GM18499 (cell line): ENCODE measurements at regions not wholly inside any gene's neighbourhood (a gene's known extent, or its start where the extent isn't known, plus 50 kb on each side); places are given as distances from the start of the nearest gene placed in this dataset.

Experiments
- ATAC-seq: cut with Tn5 transposase; IDR thresholded peaks from one replicate; pipeline ENCODE4 v1.9.1; 2021; ENCODE audit warnings: moderate number of reproducible peaks; ENCODE audit not compliant: insufficient read depth, unreplicated experiment

DNA sequence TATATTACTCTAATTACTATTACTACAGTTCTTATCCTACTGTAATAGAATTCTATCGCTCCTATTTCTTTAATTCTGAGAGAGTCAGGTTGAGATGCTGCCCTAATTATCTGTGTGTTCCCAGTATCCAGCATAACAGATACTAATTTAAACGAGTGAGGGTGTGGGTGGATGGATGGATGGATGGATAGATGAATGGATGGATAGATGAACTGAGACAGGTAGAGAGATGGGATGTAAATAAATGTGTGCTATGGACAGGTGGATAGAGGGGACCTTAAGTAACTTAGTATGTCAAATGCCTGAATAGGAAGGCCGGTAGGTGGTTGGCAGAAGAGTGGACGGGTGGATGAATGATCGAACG lies 143.6 kb upstream of the ADRA1B start:
- ATAC-seq: no peak

DNA sequence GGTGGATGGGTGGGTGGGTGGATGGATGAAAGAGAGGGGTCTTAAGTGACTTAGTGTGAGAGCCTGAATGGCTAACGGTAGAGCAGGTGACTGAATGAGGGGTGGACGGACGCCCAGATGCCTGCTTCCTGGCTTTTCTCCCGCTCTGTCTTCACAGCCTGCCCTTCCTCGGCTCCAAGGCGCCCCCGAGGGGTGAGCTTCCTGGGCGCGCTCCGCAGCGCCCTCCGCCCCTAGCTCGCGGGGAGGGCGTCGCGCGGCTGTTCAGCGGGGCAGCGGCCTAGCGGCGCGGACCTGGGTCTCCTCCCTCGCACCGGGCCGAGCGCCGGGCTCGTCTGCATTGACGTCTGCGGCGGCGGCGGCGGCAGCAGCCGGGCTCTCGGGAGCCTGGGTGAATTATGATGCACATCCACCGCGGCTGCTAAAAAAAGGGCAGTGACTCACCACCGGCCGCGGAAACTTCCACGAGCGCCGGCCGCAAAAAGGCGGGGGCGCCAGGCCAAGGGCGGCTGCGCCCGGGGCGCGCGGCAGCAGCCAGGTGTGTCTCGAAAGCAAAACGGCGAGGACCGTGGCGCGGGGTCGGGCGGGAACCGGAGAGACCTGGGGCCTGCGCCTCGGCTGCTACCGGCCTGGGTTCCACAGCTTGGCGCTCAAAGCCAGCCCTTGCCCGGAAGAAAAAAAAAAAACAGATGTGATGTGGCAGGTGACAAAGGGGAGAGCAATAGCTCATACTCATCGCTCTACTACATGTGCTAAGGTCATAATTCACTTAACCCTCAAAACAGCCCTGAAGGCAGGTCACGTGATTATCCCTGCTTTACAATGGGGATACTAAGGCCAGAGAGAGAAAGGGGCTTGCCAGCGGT lies 143.0 kb upstream of the ADRA1B start:
- peak; percentile 68 for ATAC-seq

DNA sequence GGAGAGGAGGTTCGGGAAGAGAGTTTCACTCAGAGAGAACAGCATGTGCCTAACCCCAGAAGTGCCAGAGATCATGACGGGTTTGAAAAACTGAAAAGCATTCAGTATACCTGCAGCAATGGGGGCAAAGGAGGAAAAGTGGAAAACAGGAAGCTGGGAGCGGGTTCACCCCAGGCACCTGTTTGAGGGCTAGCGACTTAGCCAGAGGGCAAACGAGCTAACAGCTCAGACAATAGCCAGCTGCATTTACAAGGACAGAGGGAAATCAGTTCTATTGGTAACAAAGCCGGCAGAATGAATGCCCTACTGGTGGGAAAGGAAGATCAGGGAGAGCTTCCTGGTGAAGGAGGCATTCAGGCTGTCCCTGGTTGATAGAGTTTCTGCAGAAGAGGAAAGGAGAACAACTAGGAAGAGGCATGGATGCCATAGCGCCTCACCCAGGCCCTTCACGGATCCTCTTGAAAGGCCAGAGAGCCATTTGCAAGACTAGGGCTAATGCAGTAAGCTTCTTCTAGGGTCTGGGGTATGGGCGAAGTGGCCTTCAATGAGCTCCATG lies 141.7 kb upstream of the ADRA1B start:
- ATAC-seq: no peak

DNA sequence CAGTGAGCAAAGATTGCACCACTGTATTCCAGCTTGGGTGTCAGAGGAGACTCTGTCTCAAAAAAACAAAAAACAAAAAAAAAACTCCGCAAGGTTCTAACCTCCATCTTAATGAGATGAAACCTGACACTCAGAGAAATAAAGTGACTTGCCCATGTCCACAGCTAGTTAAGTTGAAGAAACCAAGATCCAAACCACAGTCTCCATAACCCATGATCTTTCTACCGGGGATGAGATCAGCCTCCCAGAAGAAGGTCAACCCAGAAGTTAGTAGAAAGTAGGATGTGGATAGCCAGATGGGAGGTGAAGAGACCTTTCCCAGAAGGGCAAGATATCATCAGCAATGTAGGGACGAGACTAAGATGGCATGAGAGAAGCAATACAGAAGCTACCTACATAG lies 140.4 kb upstream of the ADRA1B start:
- ATAC-seq: no peak

DNA sequence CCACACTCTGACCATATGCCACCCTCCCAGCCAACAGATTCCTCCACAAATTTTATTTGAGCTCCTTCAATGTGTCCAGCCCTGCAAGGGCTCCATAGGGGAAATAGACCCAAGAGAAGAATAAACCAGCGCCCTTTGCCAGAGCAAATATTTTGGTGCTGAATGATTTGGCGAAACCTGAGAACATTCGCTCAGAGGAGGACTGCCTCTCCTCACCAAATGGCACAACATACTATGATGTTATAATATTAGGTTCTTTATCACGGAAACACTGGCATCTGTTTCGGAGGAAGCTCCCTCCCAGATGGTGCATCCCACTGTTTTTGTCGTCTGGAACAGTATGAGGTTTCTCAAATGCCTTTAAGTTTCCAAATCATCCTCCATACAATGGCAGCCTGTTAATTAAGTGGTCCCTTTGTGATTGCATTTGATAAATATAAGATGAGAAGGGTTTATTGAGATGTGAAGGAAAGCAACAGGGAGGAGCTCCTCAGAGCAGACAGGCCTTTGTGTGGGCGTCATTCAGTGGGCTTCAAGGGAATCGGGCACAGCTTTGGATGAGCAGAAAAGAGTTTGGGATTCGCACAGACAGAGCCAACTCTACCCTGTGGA lies 139.1 kb upstream of the ADRA1B start:
- no peak for ATAC-seq

DNA sequence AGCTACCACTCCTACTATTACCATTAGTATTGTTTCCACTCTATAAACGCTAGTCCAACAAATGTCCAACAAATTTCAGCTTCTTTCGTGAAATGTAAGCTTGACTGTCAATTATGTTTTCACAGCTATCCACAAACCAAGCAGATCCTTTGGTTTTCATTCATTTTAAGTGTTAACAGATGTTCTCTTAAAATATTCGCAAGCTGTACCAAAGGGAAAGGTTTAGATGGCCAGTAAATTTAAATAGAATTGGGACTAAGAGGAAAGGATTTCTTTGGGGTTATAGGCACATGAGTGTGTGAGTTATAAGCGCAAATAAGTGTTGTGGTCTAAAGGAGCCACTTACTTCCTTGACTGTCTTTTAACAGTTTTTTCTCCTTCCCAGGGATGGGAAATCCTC lies 136.8 kb upstream of the ADRA1B start:
- no peak for ATAC-seq

DNA sequence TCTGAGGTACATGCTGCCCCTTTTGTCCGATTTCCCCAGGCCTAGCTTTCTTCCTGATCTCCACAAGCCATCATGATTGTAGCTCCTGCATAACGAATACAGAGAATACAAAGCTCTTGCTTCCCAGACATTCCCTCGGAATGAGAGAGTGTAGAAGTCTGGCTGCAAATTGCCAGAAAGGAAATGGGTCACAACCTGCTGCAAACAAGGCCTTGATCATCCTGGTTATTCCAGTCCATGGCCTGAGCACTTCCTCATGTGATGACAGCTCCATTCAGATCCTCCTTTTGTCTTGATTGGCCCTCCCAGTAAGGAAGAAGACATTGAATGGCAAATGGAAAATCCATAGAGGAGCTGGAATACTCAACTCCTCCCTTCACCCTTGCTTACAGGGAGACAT lies 136.0 kb upstream of the ADRA1B start:
- no peak for ATAC-seq

DNA sequence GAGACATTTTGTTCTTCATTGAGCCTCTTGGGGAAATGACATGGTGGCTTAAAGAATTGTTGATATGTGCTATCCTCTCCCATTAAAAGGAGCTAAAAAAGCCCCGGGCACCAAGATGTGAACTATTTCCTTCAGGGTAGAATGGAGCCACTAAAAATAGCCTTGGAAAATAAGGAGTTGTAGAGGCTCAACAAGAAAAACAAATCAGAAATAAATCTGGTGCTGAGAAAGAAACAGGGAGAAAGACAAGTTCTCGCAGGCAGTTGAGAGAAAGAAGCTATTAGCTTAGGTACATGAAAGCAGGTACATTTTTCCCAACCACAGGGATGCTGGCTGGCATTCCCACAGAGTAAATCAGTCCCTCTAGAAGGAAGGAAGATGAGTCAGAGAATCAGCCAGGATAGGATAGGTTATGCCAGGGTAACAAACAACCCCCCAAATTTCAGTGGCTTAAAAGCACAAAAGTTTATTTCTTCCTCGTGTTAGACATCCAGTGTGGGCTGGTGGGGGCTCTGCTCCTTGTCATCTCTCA lies 134.6 kb upstream of the ADRA1B start:
- no peak for ATAC-seq

DNA sequence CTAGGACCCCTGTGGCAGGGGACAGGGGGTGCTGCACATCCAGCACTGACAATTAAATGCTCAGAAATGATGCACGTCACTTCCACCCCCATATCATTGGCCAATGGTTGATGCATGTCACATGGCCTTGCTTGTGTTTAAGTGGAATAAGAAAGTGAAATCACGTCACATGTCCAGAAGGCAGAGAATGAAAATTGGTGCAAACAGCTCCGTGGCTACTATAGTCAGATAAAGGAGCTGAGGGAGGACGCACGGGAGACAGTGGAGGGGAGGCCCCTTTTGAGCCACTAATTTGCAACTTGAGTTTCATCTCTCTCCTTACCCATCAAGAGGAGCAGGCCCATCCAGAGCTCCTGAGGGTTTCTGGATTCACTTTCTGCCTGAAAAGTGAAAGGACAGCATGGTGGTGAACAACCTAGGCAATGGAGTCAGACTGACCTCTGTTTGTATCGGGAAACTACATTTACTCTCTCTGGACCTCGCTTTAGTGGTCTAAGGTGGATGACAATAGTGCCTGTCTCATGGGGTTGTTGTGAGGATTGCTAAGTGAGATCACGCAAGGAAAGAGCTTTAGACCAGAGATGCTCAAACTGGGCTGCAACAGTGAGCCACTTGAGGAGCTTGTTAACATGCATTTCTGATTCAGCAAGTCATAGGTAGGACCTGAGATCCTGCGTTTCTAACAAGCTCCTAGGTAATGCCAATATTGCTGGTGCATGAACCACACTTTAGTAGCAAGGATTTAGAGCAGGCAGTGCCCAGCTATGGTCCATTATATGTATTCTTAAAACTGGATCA lies 133.9 kb upstream of the ADRA1B start:
- ATAC-seq: peak; percentile 60

DNA sequence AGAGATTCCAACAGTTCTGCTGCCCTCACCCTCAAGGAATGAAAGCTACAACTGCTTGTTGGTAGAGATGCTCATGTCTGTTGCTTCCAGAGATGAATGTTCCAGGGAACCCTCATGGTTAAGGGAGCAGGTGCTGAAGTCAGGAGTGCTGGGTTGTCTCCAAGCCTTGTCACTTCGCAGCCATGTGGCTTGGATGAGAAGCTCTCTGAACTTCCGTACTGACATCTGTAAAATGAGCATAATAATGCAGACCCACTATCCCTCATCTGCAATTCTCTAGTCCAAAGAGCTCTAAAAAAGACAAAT lies 133.3 kb upstream of the ADRA1B start:
- no peak for ATAC-seq

DNA sequence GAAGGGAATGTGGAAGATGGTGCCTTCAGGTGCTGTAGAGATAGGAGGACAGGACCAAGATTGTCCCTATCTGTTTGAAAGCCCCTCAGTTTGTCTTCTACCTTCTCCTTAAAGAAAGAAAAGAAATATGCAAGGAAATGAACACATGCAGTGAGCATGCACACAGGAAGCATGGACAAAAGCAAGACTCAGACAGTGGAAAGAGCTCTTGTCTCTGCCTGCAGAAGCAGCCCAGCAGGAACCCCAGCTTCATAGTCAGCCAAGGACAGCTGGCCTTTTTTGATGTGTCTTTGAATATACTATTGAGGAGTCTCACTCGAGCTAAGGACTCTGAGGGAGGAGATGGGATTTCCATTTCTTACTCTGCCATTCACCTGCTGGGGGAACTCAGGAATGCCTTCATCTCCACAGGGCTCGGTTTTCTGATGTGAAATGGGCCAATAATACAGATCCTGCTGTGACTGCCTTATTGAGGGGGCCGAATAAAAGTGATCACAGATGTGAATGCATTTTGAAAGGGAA lies 132.5 kb upstream of the ADRA1B start:
- no peak for ATAC-seq

DNA sequence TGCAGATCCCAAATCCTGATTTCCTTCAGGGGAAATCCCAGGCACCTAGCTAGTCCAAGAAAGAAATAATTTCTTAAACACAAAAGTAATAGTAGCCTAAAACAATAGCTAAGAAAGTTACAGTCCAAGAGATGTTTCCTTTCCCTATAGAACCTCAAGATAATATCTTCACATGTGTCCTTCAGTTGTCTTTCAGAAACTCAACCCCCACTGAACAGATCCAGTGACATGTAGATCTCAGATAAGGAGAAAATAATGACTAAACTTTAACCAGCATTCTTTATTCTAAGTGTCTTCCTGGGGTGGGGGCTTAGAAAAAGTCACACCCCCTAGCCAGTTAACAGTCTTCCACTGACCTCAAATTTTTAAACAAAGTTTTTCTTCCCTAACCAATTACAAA lies 131.3 kb upstream of the ADRA1B start:
- no peak for ATAC-seq

DNA sequence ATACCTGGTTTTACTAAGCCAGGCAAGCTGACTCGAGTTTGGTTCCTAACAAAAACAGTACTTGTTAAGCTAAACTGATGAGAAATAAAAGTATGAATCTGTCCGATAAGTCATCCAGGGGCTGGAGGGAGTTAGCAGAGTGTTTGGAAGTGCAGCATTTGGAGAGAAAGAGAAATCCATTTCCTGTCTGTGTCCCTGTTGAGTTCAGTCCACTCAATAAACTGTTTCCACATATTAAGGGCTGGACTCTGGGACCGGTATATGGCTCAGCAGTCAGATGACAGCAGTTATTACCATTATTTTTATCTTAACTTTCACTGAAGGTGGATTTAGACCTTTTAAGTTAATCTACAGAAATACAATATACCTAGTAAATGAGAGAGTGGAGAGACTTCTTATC lies 130.6 kb upstream of the ADRA1B start:
- no peak for ATAC-seq

DNA sequence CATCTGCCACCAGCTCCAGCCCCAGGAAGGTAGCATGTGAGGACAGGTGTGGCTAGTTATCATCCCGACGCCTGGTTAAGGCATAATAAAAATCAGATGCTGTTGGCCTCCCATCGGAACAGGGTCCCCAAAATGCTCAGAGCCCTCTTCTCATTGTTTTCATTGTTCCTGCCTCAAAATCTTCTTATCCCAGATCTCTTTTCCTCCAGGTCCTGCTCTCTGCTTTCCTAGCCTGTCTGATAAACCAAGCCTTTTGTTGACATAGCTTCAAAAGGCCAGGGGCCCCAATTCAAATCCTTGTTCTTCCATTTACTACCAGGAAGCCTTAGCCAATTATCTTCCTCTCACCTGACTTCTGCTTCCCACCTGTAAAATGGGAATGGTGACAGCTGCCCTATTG lies 130.1 kb upstream of the ADRA1B start:
- ATAC-seq: no peak

DNA sequence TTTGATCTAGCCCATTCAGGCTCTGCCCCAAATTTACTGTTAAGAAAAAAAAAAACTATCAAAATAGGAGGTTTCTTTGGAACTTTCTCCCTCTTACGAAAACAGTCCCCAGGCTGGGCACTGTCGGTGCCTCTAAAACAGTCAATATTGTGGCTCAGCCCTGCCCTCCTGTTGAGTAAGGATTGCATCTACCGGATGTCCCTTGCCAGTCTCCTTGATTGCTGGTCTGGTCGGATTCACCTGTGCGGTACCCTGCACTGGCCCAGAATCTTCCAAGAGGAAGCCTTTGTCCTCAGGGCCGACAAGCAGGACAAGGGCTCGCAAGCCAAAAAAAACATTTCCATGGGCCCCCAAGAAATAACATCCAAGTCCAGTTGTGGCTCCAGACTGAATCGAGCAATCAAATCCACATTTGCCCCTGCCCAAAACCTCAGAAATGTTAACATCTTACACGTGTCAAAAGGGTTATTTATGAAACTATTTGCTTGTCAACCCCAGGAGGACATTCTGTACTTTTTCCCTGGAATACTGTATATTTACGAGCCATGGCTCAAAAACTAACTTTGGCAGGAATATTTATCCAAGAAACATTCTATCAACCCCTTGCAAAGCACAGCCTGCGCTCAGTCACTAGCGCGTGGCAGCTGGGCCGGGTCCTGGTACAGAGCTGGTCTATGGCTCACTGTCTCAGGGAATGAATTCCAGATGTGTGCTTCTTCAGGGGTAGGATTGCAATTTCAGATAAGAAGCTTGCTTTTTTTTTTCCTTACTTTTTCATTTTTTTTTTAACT lies 129.2 kb upstream of the ADRA1B start:
- no peak for ATAC-seq

DNA sequence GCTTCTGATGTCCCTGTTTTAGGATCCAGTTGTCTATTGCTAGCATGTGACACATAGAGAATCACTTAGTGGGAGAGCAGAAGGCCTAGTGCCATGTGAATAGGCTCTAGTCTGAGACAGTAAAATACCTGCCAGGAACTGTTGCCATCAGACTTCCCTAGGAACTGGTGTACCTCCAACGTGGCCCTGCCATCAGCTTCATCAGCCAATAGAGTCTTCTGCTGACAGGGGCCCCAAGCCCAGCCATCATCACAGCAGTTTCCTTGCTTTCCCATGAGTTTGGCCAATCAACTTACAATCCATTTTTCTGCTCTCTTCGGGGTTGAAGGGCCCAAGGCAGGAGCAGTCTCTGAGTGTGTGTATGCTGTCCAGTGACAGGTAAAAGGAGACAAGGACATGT lies 128.4 kb upstream of the ADRA1B start:
- no peak for ATAC-seq

DNA sequence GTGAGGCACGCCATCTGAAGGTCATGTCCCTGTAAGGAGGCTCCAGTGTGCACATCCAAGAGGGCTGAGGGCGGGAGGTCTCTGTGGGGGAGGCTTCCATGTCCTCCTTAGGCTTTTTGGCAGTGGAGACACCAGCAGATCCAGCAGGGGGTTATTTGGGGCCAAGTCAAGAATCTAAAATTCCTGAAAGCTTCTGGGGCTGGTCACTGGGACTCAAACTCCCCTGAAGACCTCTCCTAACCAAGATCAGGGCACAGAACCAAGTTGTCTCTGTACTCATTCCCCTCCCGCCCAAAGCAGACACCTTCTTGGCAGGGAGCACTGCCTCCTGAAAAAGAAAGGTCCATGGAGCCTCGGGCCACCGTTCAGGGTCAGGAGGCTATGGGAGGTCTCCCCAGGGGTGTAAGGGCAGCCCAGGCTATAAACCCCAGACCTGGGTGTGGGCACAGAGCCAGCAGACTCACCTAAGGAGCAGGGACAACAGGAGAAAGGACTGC lies 127.4 kb upstream of the ADRA1B start:
- no peak for ATAC-seq

DNA sequence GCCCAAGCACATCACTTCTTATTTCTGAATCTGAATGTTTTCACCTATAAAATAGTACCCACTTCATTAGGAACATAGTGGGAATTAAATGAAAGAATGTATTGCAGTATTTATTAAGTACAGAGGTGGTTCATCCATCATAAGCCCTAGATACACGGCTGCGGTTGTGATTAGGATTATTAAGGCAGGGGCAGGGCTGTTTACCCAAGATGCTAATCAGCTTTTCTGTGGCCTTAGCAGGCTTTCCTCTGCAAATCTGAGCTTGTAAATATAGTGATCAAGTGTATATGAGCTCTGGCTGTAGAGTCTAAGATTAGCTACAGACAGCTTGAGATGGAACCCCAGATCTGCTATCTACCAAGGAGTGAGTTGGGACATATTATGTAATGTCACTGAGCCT lies 124.1 kb upstream of the ADRA1B start:
- ATAC-seq: no peak

DNA sequence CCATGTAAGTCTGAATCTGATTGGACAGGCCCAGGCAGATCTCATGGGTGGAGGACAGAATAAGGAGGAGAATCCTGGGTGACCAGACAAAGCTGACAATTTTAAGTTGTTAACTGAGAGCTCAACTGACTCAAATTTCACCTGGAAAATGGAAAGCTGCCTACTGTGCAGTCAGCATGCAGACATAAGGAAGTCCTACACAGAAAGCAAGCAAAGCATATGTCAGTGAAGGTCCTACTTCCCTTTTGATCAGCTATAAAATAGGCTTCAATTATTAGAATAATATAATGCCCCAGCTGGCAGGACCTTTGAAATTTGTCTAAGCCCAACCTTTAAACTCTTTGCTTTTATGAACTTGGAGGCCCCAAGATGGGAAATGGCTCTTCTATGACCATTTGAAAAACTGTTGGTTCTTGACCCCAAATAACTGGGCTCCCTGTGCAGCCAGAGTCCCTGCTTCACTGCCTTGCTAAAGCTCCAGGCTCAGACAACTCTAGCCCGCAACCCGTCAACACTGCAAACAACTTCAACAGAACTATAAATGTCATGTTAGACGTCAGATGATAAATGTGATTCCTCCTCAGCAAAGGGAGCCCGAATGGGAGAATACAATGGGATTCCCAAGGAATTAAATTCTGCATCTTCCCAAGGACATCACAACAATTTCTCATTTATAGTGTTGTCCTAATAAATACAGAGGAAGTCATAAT lies 118.9 kb upstream of the ADRA1B start:
- no peak for ATAC-seq
